PFSK-1 (cell line): ENCODE measurements at regions not wholly inside any gene's neighbourhood (a gene's known extent, or its start where the extent isn't known, plus 50 kb on each side); places are given as distances from the start of the nearest gene placed in this dataset.

ENCODE experiments used
- FOXP2 ChIP-seq: optimal IDR thresholded peaks from 2 replicates; pipeline ENCODE3; 2011; ENCODE audit warnings: borderline replicate concordance, control low read depth, inconsistent platforms; ENCODE audit not compliant: insufficient read depth; ENCODE audit errors: extremely low read length, extremely low read depth
- POLR2AphosphoS5 ChIP-seq: IDR thresholded peaks from 2 replicates; pipeline ENCODE4 v1.6.1; 2012; ENCODE audit warnings: low read depth, mild to moderate bottlenecking, control low read depth, low read length, moderate library complexity
- SIN3A ChIP-seq: IDR thresholded peaks from 2 replicates; pipeline ENCODE4 v1.6.1; 2012; ENCODE audit warnings: mild to moderate bottlenecking, low read length, moderate library complexity, borderline replicate concordance; ENCODE audit not compliant: insufficient read depth
- TAF1 ChIP-seq: IDR thresholded peaks from 2 replicates; pipeline ENCODE4 v1.6.1; 2012; ENCODE audit warnings: low read length, control low read depth, borderline replicate concordance; ENCODE audit not compliant: insufficient read depth
- TF ChIP-seq, protein P1 (sequence below), 2 experiments: IDR thresholded peaks; 2 replicates each; pipeline versions ENCODE4 v1.6.1 to v1.8.0; 2011 to 2012; ENCODE audit warnings: low read depth in 2 of 2, low read length in 2 of 2, control low read depth in 1 of 2, inconsistent platforms in 1 of 2, mild to moderate bottlenecking in 1 of 2, moderate library complexity in 1 of 2; ENCODE audit not compliant: insufficient read depth in 1 of 2

DNA sequence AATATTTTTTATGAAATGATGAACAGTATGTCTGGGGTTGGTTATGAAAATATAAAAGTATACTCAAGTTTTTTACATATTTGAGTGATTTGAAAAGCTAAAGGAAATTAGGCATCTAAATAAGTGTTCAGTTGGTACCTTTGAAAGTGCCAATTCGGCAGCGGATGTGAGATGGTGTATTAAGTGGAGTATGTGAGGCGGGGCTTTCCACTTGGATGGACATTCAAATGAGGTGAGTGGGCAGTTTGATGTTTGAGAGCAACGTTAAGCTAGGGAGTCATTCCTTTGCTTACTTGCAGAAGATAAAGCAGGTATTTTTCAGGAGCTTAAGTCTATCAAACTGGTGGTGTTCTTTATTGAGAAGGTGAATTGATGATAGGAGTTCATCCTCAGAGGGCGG, 189.0 kb upstream of the GOLIM4 start:
- TF ChIP-seq TAF1 (no peak), POLR2AphosphoS5 (no peak), SIN3A (no peak), FOXP2 (no peak)
- TF ChIP-seq, protein P1, sequence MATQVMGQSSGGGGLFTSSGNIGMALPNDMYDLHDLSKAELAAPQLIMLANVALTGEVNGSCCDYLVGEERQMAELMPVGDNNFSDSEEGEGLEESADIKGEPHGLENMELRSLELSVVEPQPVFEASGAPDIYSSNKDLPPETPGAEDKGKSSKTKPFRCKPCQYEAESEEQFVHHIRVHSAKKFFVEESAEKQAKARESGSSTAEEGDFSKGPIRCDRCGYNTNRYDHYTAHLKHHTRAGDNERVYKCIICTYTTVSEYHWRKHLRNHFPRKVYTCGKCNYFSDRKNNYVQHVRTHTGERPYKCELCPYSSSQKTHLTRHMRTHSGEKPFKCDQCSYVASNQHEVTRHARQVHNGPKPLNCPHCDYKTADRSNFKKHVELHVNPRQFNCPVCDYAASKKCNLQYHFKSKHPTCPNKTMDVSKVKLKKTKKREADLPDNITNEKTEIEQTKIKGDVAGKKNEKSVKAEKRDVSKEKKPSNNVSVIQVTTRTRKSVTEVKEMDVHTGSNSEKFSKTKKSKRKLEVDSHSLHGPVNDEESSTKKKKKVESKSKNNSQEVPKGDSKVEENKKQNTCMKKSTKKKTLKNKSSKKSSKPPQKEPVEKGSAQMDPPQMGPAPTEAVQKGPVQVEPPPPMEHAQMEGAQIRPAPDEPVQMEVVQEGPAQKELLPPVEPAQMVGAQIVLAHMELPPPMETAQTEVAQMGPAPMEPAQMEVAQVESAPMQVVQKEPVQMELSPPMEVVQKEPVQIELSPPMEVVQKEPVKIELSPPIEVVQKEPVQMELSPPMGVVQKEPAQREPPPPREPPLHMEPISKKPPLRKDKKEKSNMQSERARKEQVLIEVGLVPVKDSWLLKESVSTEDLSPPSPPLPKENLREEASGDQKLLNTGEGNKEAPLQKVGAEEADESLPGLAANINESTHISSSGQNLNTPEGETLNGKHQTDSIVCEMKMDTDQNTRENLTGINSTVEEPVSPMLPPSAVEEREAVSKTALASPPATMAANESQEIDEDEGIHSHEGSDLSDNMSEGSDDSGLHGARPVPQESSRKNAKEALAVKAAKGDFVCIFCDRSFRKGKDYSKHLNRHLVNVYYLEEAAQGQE (IDR thresholded peaks at IDR 0.05; ENCODE audit: insufficient read depth in 1 of 2, low read depth in 2 of 2, low read length in 2 of 2), result no peak
